T-helper 2 cell (primary cell): ENCODE measurements at regions not wholly inside any gene's neighbourhood (a gene's known extent, or its start where the extent isn't known, plus 50 kb on each side); places are given as distances from the start of the nearest gene placed in this dataset.
"Not testable (repeated sequence)": the region's sequence is repeated elsewhere in the genome, so short reads cannot be mapped to it uniquely, and the experiment has no call there.

ENCODE experiments used
- DNase-seq, 5 experiments: peaks; one replicate each; pipeline versions ENCODE4 v3.0.0 to v3.0.0-alpha.2; 2012 to 2022

- no peak for DNase-seq
Observed at GRCh38 chr7:55304018-55304762, 60.9 kb upstream of the LANCL2 start.

- DNase-seq = no peak
Observed at GRCh38 chr7:55305135-55305534, 60.0 kb upstream of the LANCL2 start.

- DNase-seq = no peak
Observed at GRCh38 chr7:55306331-55306730, 58.8 kb upstream of the LANCL2 start.

- no peak for DNase-seq
Observed at GRCh38 chr7:55307123-55307916, 57.8 kb upstream of the LANCL2 start.

GRCh38 chr7:55308186-55308929 lies 56.8 kb upstream of the LANCL2 start:
- DNase-seq = no peak

- DNase-seq = peak in 4 of 5 experiments; percentile 19 to 100 (median 72)
Observed at GRCh38 chr7:55309040-55309991, 55.8 kb upstream of the LANCL2 start.

- DNase-seq = no peak
Observed at GRCh38 chr7:55310287-55311025, 54.7 kb upstream of the LANCL2 start.

GRCh38 chr7:55311892-55312291 lies 53.2 kb upstream of the LANCL2 start:
- DNase-seq = not testable (repeated sequence)

- DNase-seq = not testable (repeated sequence)
Observed at GRCh38 chr7:55313671-55314070, 51.5 kb upstream of the LANCL2 start.

- DNase-seq = no peak
Observed at GRCh38 chr7:55314967-55315366, 50.2 kb upstream of the LANCL2 start.
